Mammary epithelial cell (primary cell): ENCODE measurements at regions not wholly inside any gene's neighbourhood (a gene's known extent, or its start where the extent isn't known, plus 50 kb on each side); places are given as distances from the start of the nearest gene placed in this dataset.

Experiments used
- CTCF ChIP-seq, 2 donors: IDR thresholded peaks in 1 of 2; conservative IDR thresholded peaks in 1 of 2; 2 replicates each; pipeline ENCODE4 v1.5.1; 2011 to 2012; ENCODE audit warnings: inconsistent platforms in 2 of 2, low read length in 2 of 2, mild to moderate bottlenecking in 2 of 2, control low read depth in 1 of 2, low read depth in 1 of 2; ENCODE audit not compliant: insufficient read depth in 1 of 2; ENCODE audit errors: extremely low read depth in 1 of 2
- EZH2 ChIP-seq: IDR thresholded peaks from 2 replicates; pipeline ENCODE4 v1.6.1; 2012; ENCODE audit warnings: low read length, inconsistent platforms, borderline replicate concordance

GRCh38 chr17:36857698-36858097 lies 79.6 kb upstream of the LHX1 start:
- TF ChIP-seq CTCF (conservative IDR thresholded peaks at IDR 0.05 in 1 of 2, IDR thresholded peaks at IDR 0.05 in 1 of 2; ENCODE audit: extremely low read depth in 1 of 2, insufficient read depth in 1 of 2, low read depth in 1 of 2, low read length in 2 of 2) (no peak), EZH2 (no peak)
